Kidney capillary endothelial cell (primary cell): ENCODE measurements at regions not wholly inside any gene's neighbourhood (a gene's known extent, or its start where the extent isn't known, plus 50 kb on each side); places are given as distances from the start of the nearest gene placed in this dataset.
"Not testable (repeated sequence)": the region's sequence is repeated elsewhere in the genome, so short reads cannot be mapped to it uniquely, and the experiment has no call there.

Experiments
- DNase-seq: peaks from one replicate; pipeline ENCODE4 v3.0.0-alpha.2; 2018; ENCODE audit warnings: low spot score

DNA sequence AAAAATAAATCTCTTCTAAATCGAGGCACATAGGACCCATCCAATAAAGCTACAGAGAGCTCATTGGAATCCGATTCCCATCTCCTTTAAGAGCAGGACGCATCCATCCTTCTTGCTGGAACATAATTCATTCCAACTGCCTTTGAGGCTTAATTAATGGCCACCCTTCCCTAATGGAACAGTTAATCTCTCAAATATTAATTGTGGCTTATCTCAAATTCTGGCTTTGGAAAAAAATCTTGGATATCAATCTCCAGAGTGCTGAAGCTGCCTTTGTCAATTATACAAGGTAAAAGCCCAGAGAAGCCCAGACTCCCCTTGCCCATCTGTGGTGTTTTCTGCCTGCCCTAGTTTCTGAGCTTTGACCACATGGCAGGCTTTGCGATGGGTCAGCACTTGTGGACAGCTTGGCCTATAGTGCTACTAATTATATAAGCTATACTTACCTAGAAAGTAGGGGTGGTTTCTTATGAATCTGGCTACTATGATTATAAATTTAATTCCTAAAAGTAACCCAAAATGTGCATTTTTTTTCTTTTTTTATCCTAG, 246.3 kb downstream of the NUAK1 start:
- DNase-seq, result no peak

DNA sequence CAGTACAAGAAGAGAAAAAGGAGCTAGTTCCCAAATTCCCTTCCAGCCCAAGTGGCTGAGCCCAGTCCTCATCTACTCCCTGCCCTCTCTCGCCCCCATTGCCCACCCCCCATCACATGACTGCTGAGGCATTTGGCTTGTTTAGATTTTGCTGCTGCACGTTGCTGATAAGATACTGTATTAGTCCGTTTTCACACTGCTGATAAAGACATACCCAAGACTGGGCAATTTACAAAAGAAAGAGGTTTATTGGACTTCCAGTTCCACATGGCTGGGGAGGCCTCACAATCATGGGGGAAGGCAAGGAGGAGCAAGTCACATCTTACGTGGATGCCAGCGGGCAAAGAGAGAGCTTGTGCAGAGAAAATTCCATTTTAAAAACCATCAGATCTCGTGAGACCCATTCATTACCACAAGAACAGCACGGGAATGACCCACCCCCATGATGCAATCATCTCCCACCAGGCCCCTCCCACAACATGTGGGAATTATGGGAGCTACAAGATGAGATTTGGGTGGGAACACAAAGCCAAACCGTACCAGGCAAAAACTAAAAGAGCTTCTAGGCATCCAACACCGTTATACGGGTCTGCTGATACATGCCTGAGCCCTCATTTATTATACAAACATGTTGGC, 243.4 kb downstream of the NUAK1 start:
- DNase-seq, result not testable (repeated sequence)

- DNase-seq, result no peak
Measured at GRCh38 chr12:105897311-105897725, 241.4 kb downstream of the NUAK1 start.

GRCh38 chr12:105898271-105898670, 240.5 kb downstream of the NUAK1 start:
- not testable (repeated sequence) for DNase-seq

- DNase-seq, result no peak
Measured at GRCh38 chr12:105899589-105899988, 239.2 kb downstream of the NUAK1 start.

DNA sequence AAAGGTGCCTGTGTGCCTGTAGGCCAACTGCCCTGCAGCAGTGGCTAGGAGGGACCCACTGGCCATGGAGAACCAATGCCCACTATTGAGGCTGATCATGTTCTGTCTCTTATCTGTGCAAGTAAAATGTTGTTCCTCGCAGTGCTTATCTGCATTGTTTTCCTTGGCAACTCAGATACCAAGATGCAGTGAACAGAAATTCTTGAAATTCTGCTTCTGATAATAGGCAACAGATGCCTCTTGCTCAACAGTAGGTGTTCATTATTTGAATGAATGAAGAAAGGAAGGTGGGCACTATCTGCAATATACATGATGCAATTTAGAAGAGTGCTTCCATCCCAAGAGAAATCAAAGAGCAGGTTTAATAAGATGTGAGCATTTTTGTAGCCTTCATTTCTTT, 232.2 kb downstream of the NUAK1 start:
- DNase-seq, result no peak

- DNase-seq, result no peak
Measured at GRCh38 chr12:105907982-105908381, 230.8 kb downstream of the NUAK1 start.

DNA sequence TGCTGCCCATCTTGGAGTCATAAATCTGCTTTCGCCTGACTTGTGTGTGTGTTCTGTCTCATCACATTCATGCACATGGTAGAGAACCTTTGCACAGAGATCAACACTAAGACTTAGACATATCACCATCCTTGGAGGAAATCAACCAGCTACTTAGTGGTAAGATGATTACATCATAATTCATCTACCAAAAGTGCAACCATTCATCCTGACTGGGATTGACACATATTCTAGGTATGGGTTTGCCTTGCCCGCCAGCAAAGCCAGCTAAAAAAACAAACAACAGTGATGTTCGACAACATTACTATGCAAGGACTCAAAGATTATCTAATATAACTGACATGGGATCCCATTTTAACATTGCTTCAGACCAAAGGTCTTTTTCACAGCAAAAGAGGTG, 228.7 kb downstream of the NUAK1 start:
- DNase-seq, result no peak

- DNase-seq, result no peak
Measured at GRCh38 chr12:105911966-105912365, 226.8 kb downstream of the NUAK1 start.

GRCh38 chr12:105912882-105913678, 225.7 kb downstream of the NUAK1 start:
- no peak for DNase-seq

- no peak for DNase-seq
Measured at GRCh38 chr12:105915997-105916759, 222.6 kb downstream of the NUAK1 start.

DNA sequence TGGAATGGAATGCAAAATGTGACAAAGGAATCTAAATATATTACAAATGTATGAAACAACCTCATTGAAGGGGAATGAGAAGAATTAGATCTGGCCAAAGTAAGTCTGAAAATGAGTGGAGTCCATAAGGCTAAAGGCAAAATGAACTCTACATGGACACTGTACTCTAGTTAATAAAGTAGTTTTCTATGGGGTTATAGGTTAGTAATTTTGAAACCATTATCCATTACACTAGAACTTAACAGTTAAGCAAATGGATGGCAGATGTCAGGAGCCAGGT, 222.1 kb downstream of the NUAK1 start:
- no peak for DNase-seq

DNA sequence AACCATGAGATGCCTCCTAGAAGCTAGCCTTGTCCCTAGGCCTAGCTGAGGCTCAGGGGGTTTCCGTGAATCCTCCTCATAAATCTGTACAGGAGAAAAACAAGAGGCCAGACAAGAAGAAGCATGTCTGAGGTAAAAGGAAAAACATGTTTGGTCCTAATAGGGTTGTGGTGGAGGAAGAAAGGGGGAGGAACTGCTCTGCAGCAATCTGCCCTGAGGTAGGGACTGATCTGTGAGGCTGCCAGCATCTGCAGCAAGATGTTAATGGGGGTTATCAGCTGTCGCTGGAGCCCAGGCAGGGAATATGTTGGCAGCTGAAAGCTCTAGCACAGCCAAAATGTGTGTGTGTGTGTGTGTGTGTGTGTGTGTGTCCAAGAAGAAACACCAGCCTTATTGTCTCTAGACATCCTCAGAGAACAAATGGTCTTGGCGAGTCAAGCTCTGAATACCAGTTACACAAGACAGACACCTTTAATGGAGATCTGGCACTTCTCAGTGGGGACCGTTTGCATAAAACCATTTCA, 218.5 kb downstream of the NUAK1 start:
- no peak for DNase-seq

DNA sequence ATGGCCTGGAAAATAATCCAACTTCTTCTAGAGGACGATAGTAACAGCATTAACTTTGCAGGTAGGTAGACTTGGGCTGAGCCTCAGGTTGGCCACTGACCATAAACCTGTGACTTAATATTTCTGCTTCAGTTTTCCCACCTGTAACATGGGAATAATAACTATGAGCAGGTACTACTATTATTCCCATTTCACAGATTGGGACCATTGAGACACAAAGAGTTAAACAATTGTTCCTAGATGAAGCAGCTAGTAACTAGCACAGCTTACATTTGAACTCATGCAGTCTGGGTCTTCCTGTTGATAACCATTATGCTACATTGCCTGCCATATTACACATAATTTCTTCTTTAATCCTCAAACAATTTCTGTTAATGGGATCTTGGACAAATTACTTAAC, 217.7 kb downstream of the NUAK1 start:
- no peak for DNase-seq

- no peak for DNase-seq
Measured at GRCh38 chr12:105921872-105922669, 216.7 kb downstream of the NUAK1 start.

DNA sequence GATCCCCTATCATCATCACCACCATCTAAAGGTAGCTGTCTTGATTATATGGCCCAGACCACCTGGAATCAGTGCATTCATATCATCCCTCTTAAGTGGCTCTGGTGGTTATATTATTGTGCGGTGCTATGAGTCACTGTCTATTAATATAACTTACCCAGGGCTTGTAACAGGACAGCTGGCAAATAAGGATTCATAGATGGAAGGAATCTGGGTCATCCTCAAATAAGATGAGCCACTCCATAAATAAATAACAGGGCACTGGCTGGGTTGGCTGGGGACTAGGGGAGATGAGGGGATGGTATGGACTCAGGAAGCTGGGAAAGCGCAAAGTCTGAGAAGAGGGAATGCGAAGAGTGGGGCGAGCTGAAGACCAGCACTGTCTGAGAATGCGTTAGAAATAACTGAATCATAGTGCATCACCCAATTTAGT, 216.1 kb downstream of the NUAK1 start:
- DNase-seq, result no peak

- DNase-seq, result no peak
Measured at GRCh38 chr12:105924526-105925208, 214.1 kb downstream of the NUAK1 start.

DNA sequence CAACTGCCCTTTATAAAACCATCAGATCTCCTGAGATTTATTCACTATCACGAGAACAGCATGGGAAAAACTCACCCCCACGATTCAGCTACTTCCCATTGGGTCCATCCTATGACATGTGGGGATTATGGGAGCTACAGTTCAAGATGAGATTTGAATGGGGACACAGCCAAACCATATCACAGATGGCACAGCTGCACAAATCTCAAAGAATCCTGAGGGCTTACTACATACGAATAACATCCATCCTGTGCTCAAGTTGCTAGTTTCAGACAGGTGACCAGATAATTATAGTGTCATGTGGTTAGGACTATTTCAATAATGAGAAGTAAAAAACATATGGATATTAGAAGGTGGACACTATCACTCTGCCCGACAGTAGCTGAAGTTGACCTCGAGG, 211.2 kb downstream of the NUAK1 start:
- no peak for DNase-seq

GRCh38 chr12:105928436-105928835, 210.3 kb downstream of the NUAK1 start:
- no peak for DNase-seq

GRCh38 chr12:105929192-105929591, 209.6 kb downstream of the NUAK1 start:
- no peak for DNase-seq
